ENCODE measurements at regions not wholly inside any gene's neighbourhood (a gene's known extent, or its start where the extent isn't known, plus 50 kb on each side); places are given as distances from the start of the nearest gene placed in this dataset.

- H3K4me3 ChIP-seq (ENCODE audit: control insufficient read depth, low read depth, low read length): no peak overlapping the region
- no peak for DNase-seq (ENCODE audit: low read depth)
- TF ChIP-seq, protein P1, sequence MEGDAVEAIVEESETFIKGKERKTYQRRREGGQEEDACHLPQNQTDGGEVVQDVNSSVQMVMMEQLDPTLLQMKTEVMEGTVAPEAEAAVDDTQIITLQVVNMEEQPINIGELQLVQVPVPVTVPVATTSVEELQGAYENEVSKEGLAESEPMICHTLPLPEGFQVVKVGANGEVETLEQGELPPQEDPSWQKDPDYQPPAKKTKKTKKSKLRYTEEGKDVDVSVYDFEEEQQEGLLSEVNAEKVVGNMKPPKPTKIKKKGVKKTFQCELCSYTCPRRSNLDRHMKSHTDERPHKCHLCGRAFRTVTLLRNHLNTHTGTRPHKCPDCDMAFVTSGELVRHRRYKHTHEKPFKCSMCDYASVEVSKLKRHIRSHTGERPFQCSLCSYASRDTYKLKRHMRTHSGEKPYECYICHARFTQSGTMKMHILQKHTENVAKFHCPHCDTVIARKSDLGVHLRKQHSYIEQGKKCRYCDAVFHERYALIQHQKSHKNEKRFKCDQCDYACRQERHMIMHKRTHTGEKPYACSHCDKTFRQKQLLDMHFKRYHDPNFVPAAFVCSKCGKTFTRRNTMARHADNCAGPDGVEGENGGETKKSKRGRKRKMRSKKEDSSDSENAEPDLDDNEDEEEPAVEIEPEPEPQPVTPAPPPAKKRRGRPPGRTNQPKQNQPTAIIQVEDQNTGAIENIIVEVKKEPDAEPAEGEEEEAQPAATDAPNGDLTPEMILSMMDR (IDR thresholded peaks at IDR 0.05; ENCODE audit: control insufficient read depth, insufficient read depth, low read depth, low read length, missing control alignments): no peak
Measured at GRCh38 chr2:51693640-51694039, 661.7 kb upstream of the NRXN1 start.

DNA sequence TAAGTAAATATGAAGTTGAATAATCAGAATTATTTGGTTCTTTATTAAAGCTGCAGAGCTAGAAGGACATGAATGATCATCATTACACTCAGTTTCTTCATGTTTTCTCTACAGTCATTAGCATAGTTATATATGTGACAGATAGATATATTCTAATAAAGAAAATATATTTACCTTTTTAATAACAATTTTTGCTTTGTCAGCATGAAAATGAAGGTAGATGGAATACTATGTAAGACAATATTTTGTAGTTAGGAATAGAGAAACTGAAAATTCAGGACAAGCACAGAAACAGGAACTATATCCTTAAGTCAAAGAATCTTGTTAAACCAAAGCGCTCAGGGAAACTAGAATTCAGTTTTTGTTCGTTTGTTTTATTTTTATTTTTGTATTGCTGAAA is 649.9 kb upstream of the NRXN1 start:
- no peak overlapping the region for H3K4me3 ChIP-seq (ENCODE audit: control insufficient read depth, low read depth, low read length)
- DNase-seq (ENCODE audit: low read depth): no peak
- TF ChIP-seq, protein P1 (IDR thresholded peaks at IDR 0.05; ENCODE audit: control insufficient read depth, insufficient read depth, low read depth, low read length, missing control alignments): no peak

DNA sequence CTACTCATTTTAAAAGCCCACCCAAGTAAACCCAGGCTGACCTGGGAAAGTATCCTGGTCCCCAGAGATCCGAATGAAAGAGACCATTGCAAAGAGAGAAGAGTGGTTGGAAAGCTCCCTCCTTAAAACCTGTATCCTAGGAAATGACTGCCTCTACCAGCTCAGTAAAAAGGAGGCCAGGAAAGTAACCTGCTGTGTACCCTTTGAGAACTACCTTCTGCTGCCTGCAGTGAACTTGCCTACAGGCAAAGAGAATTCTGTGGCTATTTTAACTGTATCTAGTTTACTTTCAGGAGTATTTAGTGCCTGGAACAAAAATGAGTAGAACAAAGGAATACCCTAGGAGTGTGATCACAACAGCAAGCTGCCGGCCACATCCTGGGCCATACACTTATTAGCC is 641.7 kb upstream of the NRXN1 start:
- H3K4me3 ChIP-seq (ENCODE audit: control insufficient read depth, low read depth, low read length): no peak overlapping the region
- no peak for DNase-seq (ENCODE audit: low read depth)
- TF ChIP-seq, protein P1 (IDR thresholded peaks at IDR 0.05; ENCODE audit: control insufficient read depth, insufficient read depth, low read depth, low read length, missing control alignments): no peak

DNA sequence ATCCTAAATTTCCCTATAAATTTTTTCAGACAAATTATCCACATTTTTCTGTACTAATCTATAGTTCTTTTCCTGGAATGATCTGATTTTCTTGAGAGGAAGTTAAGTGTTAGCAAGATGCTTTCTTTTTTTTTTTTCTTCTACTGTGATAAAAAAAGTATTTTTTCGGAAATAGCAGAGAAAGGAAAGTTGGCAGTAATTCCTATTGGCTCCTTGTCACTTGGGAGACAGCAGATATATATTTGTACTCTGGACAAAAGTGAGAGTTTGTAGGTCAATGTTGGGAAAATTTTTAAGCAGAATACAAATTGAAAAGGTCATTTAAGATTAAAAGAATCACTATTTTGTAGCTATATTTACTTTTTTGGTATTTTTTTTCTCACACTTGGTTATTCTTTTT is 635.7 kb upstream of the NRXN1 start:
- TF ChIP-seq, protein P1 (IDR thresholded peaks at IDR 0.05; ENCODE audit: control insufficient read depth, insufficient read depth, low read depth, low read length, missing control alignments): no peak
- H3K4me3 ChIP-seq (ENCODE audit: control insufficient read depth, low read depth, low read length): no peak overlapping the region
- DNase-seq (ENCODE audit: low read depth): no peak

DNA sequence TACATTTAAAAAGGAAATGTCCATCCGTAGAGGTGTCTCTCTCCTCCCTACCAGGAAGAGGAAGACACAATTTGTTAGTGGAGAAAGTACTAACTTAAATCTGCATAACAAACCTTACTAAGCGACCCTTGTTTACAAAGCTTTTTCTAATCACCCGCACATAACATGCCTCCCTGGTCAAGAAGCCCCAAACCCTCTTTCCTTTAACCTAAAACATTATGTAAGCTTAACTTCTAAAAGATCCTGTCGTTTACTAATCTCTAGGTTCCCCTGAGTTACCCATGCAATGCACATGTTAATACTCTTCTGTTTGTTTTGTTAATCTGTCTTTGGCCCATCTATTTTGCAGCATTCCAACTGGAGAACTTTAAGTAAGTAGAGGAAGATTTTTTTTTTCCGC is 630.3 kb upstream of the NRXN1 start:
- DNase-seq (ENCODE audit: low read depth): no peak

DNA sequence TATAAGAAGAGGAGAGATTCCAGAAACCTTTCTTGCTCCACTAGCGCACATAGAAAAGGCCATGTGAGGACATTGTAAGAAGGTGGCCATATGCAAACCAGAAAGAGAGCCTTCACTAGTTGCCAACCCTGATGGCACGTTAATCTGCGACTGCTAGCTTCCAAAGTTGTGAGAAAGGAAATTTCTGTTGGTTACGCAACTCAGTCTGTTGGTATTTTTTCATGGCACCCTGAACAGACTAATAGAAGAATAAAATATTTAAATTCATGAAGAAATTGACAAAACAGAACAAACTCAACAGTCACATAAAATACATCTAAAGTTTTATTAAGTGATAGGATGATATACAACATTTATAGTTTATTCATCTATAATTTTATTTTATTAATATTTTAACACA is 625.9 kb upstream of the NRXN1 start:
- TF ChIP-seq, protein P1 (IDR thresholded peaks at IDR 0.05; ENCODE audit: control insufficient read depth, insufficient read depth, low read depth, low read length, missing control alignments): no peak
- no peak for DNase-seq (ENCODE audit: low read depth)
- no peak overlapping the region for H3K4me3 ChIP-seq (ENCODE audit: control insufficient read depth, low read depth, low read length)

More for the DNA sequence above, 630.3 kb upstream of the NRXN1 start:
- no peak overlapping the region for H3K4me3 ChIP-seq (ENCODE audit: control insufficient read depth, low read depth, low read length)
- TF ChIP-seq, protein P1 (IDR thresholded peaks at IDR 0.05; ENCODE audit: control insufficient read depth, insufficient read depth, low read depth, low read length, missing control alignments): no peak

DNA sequence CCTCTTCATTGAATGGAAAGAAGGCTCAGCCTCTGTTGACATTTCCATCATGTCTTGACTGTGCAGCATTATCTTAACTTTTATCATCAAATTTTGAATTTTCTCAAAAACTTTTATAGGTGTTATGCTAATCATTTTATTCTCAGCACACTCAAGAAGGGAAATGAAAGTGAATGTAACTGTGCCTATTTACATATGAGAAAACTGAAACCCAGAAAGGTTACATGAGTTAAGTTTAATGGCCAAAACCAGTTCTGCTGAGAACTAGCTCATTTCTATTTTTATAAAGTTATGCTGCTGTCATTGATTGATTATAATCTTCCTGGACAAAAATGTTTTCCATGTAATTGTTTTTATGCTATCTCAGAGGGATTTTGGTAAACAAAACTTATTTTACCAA is 618.8 kb upstream of the NRXN1 start:
- DNase-seq (ENCODE audit: low read depth): no peak
- H3K4me3 ChIP-seq (ENCODE audit: control insufficient read depth, low read depth, low read length): no peak overlapping the region
- TF ChIP-seq, protein P1 (IDR thresholded peaks at IDR 0.05; ENCODE audit: control insufficient read depth, insufficient read depth, low read depth, low read length, missing control alignments): no peak
